Smooth muscle cell (in vitro differentiated cells): ENCODE measurements at regions not wholly inside any gene's neighbourhood (a gene's known extent, or its start where the extent isn't known, plus 50 kb on each side); places are given as distances from the start of the nearest gene placed in this dataset.

ENCODE experiments used
- DNase-seq: peaks from one replicate; lab custom pipeline; 2025; ENCODE audit not compliant: unreplicated experiment; lab: John Stamatoyannopoulos, UW
- H2AFZ ChIP-seq: fragments of 200-600 bp; sonication (generic); 2 replicates; pipeline ENCODE4 v1.6.0; 2016; ENCODE audit warnings: antibody characterized with exemption, low read depth, mild to moderate bottlenecking
- H3F3A ChIP-seq: fragments of 200-600 bp; sonication (generic); 2 replicates; pipeline ENCODE4 v1.6.0; 2017; ENCODE audit warnings: antibody characterized with exemption, low read depth
- H3K27ac ChIP-seq: fragments of 200-600 bp; sonication (generic); 2 replicates; pipeline ENCODE4 v1.5.1; 2016; ENCODE audit warnings: low read depth, mild to moderate bottlenecking
- H3K27me3 ChIP-seq: fragments of 200-600 bp; sonication (generic); 2 replicates; pipeline ENCODE4 v1.6.1; 2016; ENCODE audit warnings: low read depth, mild to moderate bottlenecking
- H3K36me3 ChIP-seq: fragments of 200-600 bp; sonication (generic); 2 replicates; pipeline ENCODE4 v1.5.1; 2016; ENCODE audit warnings: low read depth
- H3K4me1 ChIP-seq: fragments of 200-600 bp; sonication (generic); 2 replicates; pipeline ENCODE4 v1.5.1; 2016; ENCODE audit warnings: low read depth
- H3K4me2 ChIP-seq: fragments of 200-600 bp; sonication (generic); 2 replicates; pipeline ENCODE4 v1.6.0; 2016; ENCODE audit warnings: mild to moderate bottlenecking
- H3K4me3 ChIP-seq: fragments of 200-600 bp; sonication (generic); 2 replicates; pipeline ENCODE4 v1.5.1; 2016; ENCODE audit warnings: mild to moderate bottlenecking
- H3K79me2 ChIP-seq: fragments of 200-600 bp; sonication (generic); 2 replicates; pipeline ENCODE4 v1.6.0; 2016; ENCODE audit warnings: low read depth, mild to moderate bottlenecking
- H3K9ac ChIP-seq: fragments of 200-600 bp; sonication (generic); 2 replicates; pipeline ENCODE4 v1.6.0; 2016; ENCODE audit warnings: low read depth
- H3K9me3 ChIP-seq: fragments of 200-600 bp; sonication (generic); replicated peaks from 2 replicates; pipeline ENCODE4 v1.5.1; 2016; ENCODE audit warnings: low read depth
- H4K20me1 ChIP-seq: fragments of 200-600 bp; sonication (generic); 2 replicates; pipeline ENCODE4 v1.6.0; 2016; ENCODE audit warnings: low read depth
- CTCF ChIP-seq: fragments of 200-600 bp; sonication (generic); IDR thresholded peaks from 2 replicates; pipeline ENCODE4 v1.5.1; 2017; ENCODE audit warnings: borderline replicate concordance, mild to moderate bottlenecking, antibody characterized with exemption; ENCODE audit not compliant: insufficient read depth, poor library complexity, severe bottlenecking
- WGBS: methylation state at CpG from one replicate; pipeline ENCODE4 v1.1.7; 2016; ENCODE audit warnings: low lambda C conversion rate; 5-methylcytosine and 5-hydroxymethylcytosine counted together

GRCh38 chr20:6953611-6954010 is 186.1 kb downstream of the BMP2 start:
- H4K20me1 ChIP-seq = no peaks in the 10 kb centered on the region
- WGBS = 86% methylated on average over 1 of the region's 1 CpG
- TF ChIP-seq CTCF = no peak
- H3K36me3 ChIP-seq = no peaks in the 10 kb centered on the region
- no peaks in the 10 kb centered on the region for H3K27me3 ChIP-seq
- peaks cover 3% of the 10 kb centered on the region for H3K4me1 ChIP-seq
- H2AFZ ChIP-seq = no peak overlapping the region
- no peaks in the 10 kb centered on the region for H3K9me3 ChIP-seq
- H3K4me2 ChIP-seq = no peak overlapping the region
- no peak for DNase-seq
- no peak overlapping the region for H3K4me3 ChIP-seq
- H3K79me2 ChIP-seq = no peaks in the 10 kb centered on the region
- no peaks in the 10 kb centered on the region for H3F3A ChIP-seq
- no peak overlapping the region for H3K9ac ChIP-seq
- no peak overlapping the region for H3K27ac ChIP-seq

- Histone ChIP-seq H3K9ac (no peak overlapping the region), H4K20me1 (no peaks in the 10 kb centered on the region), H3K79me2 (no peaks in the 10 kb centered on the region), H3K4me3 (no peak overlapping the region), H3K36me3 (no peaks in the 10 kb centered on the region), H3F3A (no peaks in the 10 kb centered on the region), H2AFZ (peak overlapping the region; percentile 25), H3K4me1 (peaks cover 3% of the 10 kb centered on the region), H3K27ac (no peak overlapping the region), H3K9me3 (no peaks in the 10 kb centered on the region), H3K4me2 (no peak overlapping the region), H3K27me3 (no peaks in the 10 kb centered on the region)
- TF ChIP-seq CTCF = no peak
- no peak for DNase-seq
- WGBS = 58% methylated on average over 2 of the region's 2 CpGs
These were observed 186.7 kb downstream of the BMP2 start for GRCh38 chr20:6954219-6954618.

- DNase-seq = no peak
- Histone ChIP-seq H3K36me3 (no peaks in the 10 kb centered on the region), H3K4me3 (no peak overlapping the region), H2AFZ (no peak overlapping the region), H3K79me2 (no peaks in the 10 kb centered on the region), H3K9me3 (no peaks in the 10 kb centered on the region), H3K4me1 (peaks cover 3% of the 10 kb centered on the region), H3K4me2 (peak overlapping the region; percentile 3), H3K27ac (peak overlapping the region; percentile 46), H4K20me1 (no peaks in the 10 kb centered on the region), H3K27me3 (no peaks in the 10 kb centered on the region), H3K9ac (no peak overlapping the region), H3F3A (no peaks in the 10 kb centered on the region)
- 70% methylated on average over 2 of the region's 2 CpGs for WGBS
- TF ChIP-seq CTCF = no peak
These were observed 188.6 kb downstream of the BMP2 start for GRCh38 chr20:6956056-6956455.

GRCh38 chr20:6956574-6956973 is 189.1 kb downstream of the BMP2 start:
- H3F3A ChIP-seq = no peaks in the 10 kb centered on the region
- no peak overlapping the region for H2AFZ ChIP-seq
- peaks cover 3% of the 10 kb centered on the region for H3K4me1 ChIP-seq
- H4K20me1 ChIP-seq = no peaks in the 10 kb centered on the region
- no peaks in the 10 kb centered on the region for H3K27me3 ChIP-seq
- H3K9me3 ChIP-seq = no peaks in the 10 kb centered on the region
- no peaks in the 10 kb centered on the region for H3K36me3 ChIP-seq
- no peak for TF ChIP-seq CTCF
- WGBS = 19% methylated on average over 5 of the region's 5 CpGs
- H3K27ac ChIP-seq = peak overlapping the region; percentile 46
- H3K4me3 ChIP-seq = no peak overlapping the region
- H3K9ac ChIP-seq = no peak overlapping the region
- H3K79me2 ChIP-seq = no peaks in the 10 kb centered on the region
- H3K4me2 ChIP-seq = peak overlapping the region; percentile 3
- no peak for DNase-seq
